ENCODE measurements at regions not wholly inside any gene's neighbourhood (a gene's known extent, or its start where the extent isn't known, plus 50 kb on each side); places are given as distances from the start of the nearest gene placed in this dataset.
"Not testable (repeated sequence)": the region's sequence is repeated elsewhere in the genome, so short reads cannot be mapped to it uniquely, and the experiment has no call there.

DNA sequence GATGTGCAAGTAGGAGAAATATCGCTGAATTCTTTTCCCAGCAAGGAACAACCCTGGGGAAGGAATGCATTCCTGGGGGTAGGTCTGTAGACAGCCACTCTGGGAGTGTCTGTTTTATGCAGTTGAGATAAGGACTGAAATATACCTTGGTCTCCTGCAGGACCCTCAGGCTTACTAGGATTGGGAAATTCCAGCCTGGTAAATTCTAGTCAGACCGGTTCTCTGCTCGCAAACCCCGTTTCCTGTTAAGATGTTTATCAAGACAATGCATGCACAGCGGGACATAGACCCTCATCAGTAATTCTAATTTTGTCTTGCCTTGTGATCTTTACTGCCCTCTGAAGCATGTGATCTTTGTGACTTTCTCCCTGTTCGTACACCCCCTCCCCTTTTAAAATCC lies 839.0 kb downstream of the REEP3 start:
- TF ChIP-seq, protein P1, sequence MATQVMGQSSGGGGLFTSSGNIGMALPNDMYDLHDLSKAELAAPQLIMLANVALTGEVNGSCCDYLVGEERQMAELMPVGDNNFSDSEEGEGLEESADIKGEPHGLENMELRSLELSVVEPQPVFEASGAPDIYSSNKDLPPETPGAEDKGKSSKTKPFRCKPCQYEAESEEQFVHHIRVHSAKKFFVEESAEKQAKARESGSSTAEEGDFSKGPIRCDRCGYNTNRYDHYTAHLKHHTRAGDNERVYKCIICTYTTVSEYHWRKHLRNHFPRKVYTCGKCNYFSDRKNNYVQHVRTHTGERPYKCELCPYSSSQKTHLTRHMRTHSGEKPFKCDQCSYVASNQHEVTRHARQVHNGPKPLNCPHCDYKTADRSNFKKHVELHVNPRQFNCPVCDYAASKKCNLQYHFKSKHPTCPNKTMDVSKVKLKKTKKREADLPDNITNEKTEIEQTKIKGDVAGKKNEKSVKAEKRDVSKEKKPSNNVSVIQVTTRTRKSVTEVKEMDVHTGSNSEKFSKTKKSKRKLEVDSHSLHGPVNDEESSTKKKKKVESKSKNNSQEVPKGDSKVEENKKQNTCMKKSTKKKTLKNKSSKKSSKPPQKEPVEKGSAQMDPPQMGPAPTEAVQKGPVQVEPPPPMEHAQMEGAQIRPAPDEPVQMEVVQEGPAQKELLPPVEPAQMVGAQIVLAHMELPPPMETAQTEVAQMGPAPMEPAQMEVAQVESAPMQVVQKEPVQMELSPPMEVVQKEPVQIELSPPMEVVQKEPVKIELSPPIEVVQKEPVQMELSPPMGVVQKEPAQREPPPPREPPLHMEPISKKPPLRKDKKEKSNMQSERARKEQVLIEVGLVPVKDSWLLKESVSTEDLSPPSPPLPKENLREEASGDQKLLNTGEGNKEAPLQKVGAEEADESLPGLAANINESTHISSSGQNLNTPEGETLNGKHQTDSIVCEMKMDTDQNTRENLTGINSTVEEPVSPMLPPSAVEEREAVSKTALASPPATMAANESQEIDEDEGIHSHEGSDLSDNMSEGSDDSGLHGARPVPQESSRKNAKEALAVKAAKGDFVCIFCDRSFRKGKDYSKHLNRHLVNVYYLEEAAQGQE (IDR thresholded peaks at IDR 0.05; ENCODE audit: unreplicated experiment), result not testable (repeated sequence)
- TF ChIP-seq, protein P2, sequence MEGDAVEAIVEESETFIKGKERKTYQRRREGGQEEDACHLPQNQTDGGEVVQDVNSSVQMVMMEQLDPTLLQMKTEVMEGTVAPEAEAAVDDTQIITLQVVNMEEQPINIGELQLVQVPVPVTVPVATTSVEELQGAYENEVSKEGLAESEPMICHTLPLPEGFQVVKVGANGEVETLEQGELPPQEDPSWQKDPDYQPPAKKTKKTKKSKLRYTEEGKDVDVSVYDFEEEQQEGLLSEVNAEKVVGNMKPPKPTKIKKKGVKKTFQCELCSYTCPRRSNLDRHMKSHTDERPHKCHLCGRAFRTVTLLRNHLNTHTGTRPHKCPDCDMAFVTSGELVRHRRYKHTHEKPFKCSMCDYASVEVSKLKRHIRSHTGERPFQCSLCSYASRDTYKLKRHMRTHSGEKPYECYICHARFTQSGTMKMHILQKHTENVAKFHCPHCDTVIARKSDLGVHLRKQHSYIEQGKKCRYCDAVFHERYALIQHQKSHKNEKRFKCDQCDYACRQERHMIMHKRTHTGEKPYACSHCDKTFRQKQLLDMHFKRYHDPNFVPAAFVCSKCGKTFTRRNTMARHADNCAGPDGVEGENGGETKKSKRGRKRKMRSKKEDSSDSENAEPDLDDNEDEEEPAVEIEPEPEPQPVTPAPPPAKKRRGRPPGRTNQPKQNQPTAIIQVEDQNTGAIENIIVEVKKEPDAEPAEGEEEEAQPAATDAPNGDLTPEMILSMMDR (conservative IDR thresholded peaks at IDR 0.05; ENCODE audit: low read depth in 2 of 2), result not testable (repeated sequence)
- TF ChIP-seq EZH2phosphoT487 (IDR thresholded peaks at IDR 0.05; ENCODE audit: unreplicated experiment); EZH2 (IDR thresholded peaks at IDR 0.05; ENCODE audit: low read depth, unreplicated experiment); NANOG (IDR thresholded peaks at IDR 0.05; ENCODE audit: borderline replicate concordance); POLR2AphosphoS5 (IDR thresholded peaks at IDR 0.05; ENCODE audit: low read depth); ZNF114 (CRISPR knock-in tag; IDR thresholded peaks at IDR 0.05); CREB1 (CRISPR knock-in tag; IDR thresholded peaks at IDR 0.05; ENCODE audit: low read depth); JUNB (IDR thresholded peaks at IDR 0.05; ENCODE audit: unreplicated experiment); STAT1 (IDR thresholded peaks at IDR 0.05; ENCODE audit: unreplicated experiment); ZNF331 (CRISPR knock-in tag; IDR thresholded peaks at IDR 0.05; ENCODE audit: low read depth): not testable (repeated sequence)
- TF ChIP-seq, protein P3, sequence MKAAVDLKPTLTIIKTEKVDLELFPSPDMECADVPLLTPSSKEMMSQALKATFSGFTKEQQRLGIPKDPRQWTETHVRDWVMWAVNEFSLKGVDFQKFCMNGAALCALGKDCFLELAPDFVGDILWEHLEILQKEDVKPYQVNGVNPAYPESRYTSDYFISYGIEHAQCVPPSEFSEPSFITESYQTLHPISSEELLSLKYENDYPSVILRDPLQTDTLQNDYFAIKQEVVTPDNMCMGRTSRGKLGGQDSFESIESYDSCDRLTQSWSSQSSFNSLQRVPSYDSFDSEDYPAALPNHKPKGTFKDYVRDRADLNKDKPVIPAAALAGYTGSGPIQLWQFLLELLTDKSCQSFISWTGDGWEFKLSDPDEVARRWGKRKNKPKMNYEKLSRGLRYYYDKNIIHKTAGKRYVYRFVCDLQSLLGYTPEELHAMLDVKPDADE (IDR thresholded peaks at IDR 0.05), result not testable (repeated sequence)
- TF ChIP-seq, protein P4, sequence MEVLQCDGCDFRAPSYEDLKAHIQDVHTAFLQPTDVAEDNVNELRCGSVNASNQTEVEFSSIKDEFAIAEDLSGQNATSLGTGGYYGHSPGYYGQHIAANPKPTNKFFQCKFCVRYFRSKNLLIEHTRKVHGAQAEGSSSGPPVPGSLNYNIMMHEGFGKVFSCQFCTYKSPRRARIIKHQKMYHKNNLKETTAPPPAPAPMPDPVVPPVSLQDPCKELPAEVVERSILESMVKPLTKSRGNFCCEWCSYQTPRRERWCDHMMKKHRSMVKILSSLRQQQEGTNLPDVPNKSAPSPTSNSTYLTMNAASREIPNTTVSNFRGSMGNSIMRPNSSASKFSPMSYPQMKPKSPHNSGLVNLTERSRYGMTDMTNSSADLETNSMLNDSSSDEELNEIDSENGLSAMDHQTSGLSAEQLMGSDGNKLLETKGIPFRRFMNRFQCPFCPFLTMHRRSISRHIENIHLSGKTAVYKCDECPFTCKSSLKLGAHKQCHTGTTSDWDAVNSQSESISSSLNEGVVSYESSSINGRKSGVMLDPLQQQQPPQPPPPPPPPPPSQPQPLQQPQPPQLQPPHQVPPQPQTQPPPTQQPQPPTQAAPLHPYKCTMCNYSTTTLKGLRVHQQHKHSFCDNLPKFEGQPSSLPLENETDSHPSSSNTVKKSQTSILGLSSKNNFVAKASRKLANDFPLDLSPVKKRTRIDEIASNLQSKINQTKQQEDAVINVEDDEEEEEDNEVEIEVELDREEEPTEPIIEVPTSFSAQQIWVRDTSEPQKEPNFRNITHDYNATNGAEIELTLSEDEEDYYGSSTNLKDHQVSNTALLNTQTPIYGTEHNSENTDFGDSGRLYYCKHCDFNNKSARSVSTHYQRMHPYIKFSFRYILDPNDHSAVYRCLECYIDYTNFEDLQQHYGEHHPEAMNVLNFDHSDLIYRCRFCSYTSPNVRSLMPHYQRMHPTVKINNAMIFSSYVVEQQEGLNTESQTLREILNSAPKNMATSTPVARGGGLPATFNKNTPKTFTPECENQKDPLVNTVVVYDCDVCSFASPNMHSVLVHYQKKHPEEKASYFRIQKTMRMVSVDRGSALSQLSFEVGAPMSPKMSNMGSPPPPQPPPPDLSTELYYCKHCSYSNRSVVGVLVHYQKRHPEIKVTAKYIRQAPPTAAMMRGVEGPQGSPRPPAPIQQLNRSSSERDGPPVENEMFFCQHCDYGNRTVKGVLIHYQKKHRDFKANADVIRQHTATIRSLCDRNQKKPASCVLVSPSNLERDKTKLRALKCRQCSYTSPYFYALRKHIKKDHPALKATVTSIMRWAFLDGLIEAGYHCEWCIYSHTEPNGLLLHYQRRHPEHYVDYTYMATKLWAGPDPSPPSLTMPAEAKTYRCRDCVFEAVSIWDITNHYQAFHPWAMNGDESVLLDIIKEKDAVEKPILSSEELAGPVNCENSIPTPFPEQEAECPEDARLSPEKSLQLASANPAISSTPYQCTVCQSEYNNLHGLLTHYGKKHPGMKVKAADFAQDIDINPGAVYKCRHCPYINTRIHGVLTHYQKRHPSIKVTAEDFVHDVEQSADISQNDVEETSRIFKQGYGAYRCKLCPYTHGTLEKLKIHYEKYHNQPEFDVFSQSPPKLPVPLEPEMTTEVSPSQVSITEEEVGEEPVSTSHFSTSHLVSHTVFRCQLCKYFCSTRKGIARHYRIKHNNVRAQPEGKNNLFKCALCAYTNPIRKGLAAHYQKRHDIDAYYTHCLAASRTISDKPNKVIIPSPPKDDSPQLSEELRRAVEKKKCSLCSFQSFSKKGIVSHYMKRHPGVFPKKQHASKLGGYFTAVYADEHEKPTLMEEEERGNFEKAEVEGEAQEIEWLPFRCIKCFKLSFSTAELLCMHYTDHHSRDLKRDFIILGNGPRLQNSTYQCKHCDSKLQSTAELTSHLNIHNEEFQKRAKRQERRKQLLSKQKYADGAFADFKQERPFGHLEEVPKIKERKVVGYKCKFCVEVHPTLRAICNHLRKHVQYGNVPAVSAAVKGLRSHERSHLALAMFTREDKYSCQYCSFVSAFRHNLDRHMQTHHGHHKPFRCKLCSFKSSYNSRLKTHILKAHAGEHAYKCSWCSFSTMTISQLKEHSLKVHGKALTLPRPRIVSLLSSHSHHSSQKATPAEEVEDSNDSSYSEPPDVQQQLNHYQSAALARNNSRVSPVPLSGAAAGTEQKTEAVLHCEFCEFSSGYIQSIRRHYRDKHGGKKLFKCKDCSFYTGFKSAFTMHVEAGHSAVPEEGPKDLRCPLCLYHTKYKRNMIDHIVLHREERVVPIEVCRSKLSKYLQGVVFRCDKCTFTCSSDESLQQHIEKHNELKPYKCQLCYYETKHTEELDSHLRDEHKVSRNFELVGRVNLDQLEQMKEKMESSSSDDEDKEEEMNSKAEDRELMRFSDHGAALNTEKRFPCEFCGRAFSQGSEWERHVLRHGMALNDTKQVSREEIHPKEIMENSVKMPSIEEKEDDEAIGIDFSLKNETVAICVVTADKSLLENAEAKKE (CRISPR knock-in tag; IDR thresholded peaks at IDR 0.05), result not testable (repeated sequence)
